GM18873 (cell line): ENCODE measurements at regions not wholly inside any gene's neighbourhood (a gene's known extent, or its start where the extent isn't known, plus 50 kb on each side); places are given as distances from the start of the nearest gene placed in this dataset.
"Not testable (repeated sequence)": the region's sequence is repeated elsewhere in the genome, so short reads cannot be mapped to it uniquely, and the experiment has no call there.

Experiments used
- ATAC-seq: cut with Tn5 transposase; IDR thresholded peaks from one replicate; pipeline ENCODE4 v1.9.1; 2021; ENCODE audit warnings: mild to moderate bottlenecking, moderate library complexity, moderate number of reproducible peaks; ENCODE audit not compliant: unreplicated experiment, low FRiP score

GRCh38 chr1:8121261-8122159 lies 95.4 kb upstream of the ERRFI1 start:
- ATAC-seq, result no peak

DNA sequence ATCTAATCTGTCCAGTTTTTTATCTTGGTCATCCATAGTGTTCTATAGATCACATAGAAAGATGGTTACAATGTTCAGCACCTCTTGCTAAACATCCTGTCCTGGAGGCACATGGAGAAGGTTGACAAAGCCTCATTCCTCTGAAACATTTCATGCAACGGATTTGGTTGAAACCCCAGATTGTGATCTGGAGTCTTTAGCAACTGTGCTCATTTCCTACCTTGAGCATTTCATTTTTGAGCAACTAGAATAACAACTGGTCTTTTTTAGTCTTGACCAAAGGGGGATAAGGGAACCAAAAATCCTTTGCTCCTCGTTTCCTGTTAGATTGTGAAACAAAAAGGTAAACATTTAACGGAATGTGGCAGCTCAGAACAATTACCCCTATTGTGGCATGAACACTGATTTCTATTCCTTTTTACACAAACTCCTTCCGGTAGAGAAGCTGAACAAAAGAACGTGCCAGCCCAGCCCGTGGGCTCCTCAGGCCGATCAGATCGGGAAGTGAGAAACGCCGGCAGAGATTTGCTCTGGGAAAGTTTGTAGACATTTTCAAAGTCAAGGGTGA lies 94.7 kb upstream of the ERRFI1 start:
- no peak for ATAC-seq

GRCh38 chr1:8118736-8119135 lies 92.6 kb upstream of the ERRFI1 start:
- not testable (repeated sequence) for ATAC-seq

- ATAC-seq, result no peak
Observed at GRCh38 chr1:8118031-8118451, 91.9 kb upstream of the ERRFI1 start.

GRCh38 chr1:8116894-8117264 lies 90.8 kb upstream of the ERRFI1 start:
- ATAC-seq, result no peak

DNA sequence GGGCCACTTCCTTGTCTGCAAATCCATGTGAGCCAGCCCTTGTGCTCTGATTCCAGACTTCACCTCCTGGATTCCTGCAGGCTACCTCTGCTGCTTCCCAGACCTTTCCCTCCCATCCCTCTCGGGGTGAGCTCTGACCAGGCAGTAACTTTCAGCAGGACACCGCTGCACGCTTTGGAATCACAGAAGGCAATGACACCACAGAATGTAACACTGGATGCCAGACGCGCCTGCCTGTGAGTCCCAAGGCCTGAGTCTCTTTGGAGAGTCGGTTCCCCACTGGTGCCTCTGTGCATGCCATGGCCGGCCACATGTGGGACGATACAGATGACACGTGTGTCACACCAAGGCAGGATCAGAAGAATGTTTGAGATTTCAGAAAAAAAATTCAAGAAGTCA lies 89.7 kb upstream of the ERRFI1 start:
- ATAC-seq, result no peak

- ATAC-seq, result no peak
Observed at GRCh38 chr1:8115031-8115768, 89.1 kb upstream of the ERRFI1 start.

DNA sequence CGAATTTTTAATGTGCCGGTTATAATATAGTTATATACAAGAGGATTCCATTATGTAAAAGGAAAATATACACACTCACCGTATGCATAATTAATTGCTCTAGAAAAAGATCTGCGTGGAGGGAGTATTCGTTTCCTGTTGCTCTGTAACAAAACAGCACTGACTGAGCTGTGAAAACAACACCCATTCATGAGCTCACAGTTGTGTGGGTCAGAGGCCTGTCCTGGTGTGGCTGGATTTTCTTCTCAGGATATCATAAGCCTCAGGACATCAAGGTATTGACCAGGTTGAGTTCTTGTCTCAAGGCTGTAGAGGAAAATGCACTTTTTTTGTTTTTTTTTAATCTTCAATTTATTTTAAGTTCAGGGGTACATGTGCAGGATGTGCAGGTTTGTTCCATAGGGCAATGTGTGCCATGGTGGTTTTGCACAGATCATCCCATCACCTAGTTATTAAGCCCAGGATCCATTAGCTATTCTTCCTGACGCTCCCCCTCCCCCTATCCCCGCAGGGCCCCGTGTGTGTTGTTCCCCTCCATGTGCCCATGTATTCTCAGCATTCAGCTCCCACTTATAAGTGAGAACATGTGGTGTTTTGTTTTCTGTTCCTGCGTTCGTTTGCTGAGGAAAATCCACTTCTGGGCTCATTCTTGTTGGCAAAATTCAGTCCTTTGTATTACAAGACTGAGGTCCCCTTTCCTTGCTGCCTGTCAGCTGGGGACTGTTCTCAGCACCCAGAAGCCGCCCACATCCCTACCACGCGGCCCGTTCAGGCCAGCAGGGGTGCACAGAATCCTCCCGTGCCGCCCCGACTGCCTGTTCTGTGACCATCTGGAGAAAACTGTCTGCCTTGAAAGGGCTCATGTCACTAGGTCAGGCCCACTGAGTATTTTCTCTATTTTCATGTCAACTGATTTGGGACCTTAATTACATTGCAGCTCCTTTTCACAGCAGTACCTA lies 87.4 kb upstream of the ERRFI1 start:
- ATAC-seq, result no peak

DNA sequence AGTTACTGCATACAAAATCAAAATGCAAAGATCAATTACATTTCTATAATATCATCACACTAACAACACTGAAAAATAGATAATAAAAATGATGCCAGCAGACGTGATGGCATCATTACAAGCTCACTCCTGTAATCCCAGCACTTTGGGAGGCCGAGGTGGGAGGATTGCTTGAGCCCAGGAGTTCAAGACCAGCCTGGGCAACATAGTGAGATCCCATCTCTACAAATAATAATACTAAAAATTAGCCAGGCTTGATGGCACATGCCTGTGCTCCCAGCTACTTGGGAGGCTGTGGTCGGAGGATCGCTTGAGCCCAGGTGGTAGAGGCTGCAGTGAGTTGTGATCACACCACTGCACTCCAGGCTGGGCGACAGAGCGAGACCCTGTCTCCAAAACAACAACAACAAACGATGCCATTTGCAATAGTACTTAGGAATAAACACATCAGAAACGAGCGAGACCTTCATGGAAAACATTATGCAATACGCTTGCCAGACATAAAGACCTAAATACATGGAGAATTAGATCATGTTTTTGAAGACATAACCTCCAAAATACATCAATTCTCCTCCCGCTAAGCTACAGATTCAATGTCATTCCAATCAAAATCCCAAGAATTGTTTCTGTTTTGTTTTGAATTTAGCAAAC lies 86.6 kb upstream of the ERRFI1 start:
- no peak for ATAC-seq

- no peak for ATAC-seq
Observed at GRCh38 chr1:8111560-8111959, 85.5 kb upstream of the ERRFI1 start.

DNA sequence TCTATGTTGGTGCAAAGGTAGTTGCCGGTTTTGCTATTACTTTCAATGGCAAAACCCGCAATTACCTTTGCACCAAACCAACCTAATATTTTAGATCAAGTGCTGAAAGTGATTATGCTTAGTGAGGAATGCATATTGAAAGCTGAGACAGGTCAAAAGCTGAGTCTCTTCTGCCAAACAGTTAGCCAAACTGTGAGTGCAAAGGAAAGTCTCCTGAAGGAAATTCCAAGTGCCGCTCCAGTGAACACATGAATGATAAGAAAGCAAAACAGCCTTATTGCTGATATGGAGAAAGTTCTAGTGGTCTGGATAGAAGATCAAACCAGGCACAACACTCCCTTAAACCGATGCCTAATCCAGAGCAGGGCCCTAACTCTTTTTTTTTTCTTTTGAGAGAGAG lies 83.1 kb upstream of the ERRFI1 start:
- ATAC-seq, result no peak

DNA sequence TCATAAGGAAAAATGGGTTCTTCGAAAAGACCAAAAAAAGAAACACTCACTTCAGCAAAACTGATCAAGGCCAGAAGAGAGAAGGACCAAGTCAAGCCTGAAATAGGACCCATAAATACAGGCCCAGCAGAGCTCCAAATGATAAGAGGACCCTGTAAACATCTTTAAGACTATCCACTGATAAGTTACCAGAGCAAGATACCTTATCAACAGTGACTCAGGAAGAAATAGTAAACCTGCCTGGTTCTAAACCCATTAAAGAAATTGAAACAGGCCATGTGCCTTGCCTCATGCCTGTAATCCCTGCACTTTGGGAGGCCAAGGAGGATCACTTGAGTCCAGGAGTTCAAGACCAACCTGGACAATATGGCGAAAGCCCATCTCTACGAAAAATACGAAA lies 81.8 kb upstream of the ERRFI1 start:
- no peak for ATAC-seq

- ATAC-seq, result no peak
Observed at GRCh38 chr1:8104278-8105236, 78.4 kb upstream of the ERRFI1 start.

DNA sequence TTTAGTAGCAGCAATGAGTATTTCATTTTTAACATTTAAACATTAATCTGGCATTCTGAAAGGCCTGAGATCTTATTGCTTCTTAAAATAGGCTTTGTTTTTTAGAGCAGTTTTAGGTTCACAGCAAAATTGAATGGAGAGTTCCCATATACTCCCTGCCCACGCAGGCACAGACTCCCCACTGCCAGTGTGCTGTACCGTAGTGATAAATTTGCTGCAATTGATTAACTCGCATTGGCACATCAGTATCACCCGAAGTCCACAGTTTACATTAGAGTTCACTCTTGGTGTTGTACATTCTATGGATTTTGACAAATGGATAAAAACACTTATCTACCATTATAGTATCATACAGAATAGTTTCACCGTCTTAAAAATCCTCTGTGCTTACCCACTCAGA lies 71.8 kb upstream of the ERRFI1 start:
- ATAC-seq, result no peak

DNA sequence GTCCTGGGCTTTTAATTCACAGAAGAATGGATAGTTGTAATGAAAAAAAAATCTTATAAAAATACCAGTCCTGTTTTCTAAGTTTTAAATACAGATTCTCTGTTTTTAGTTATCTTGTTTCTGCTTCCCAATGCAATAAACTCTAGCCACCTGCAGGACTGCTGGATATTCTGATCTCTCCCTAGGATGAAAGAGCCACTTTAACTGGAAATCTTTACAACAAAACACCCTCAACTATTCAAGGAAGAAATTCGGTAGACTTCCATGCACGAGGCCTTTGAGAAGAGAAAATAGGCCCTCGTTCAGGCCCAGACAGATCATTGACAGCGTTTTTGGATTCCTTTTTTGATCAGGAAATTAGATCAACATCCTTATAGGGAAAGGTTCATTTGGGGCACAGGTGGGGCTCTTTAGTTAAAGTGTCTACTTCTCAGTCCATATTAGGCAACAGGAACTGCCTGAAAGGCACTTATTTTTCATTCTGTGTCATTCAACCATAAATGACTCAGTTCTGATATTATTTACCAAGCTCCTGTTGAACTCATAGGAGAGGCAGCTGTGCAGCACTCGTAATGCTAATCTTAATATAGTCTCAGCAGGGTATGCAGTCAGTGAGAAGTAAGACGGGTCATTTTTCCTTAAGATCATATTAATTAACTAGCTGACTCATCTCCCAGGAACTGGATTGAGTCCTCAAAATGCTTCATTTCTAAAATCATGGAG lies 71.1 kb upstream of the ERRFI1 start:
- ATAC-seq, result peak; percentile 77

DNA sequence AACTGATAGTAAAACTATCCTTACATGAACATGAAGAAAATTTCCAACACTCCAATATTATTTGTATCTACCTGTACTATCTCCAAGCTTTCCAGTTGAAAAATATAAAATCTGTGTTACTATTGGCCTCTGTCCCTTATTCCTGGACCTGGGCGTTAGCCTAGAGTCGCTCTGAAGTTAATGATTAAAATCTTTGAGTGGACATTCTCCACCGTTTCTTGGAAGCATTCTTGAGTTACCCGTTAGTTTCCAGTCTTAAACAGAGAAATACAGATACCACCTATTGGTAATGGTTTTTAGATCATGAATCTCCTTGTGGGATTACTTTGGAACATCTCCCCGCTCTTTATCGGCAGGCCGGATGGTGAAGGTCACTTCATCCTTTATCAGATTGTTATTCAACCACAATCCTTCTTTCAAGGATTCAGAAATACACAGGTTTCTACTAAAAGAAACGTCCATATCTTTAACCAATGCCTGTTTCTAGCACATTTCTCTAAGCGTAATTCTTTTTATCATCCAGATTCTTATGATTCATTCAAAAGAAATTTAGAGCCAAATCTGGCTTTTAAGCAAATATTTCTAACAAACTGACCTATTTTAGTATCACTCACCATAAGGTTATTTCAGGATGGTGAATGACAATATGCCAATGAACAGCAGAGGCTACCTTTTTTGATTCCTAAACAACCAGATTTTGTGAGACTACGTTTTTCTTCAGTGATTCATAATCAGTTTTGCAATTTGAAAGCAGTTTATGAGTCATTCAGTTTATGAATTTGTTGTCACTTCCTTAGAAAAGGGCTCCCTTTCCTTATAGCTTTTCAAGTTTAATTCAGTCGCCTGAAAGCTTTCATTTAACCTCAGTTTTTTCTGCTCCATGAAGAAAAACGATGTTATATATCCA lies 70.2 kb upstream of the ERRFI1 start:
- no peak for ATAC-seq

GRCh38 chr1:8095584-8095983 lies 69.5 kb upstream of the ERRFI1 start:
- ATAC-seq, result no peak
